Nephron progenitor cell (in vitro differentiated cells): ENCODE measurements at regions not wholly inside any gene's neighbourhood (a gene's known extent, or its start where the extent isn't known, plus 50 kb on each side); places are given as distances from the start of the nearest gene placed in this dataset.
"Not testable (repeated sequence)": the region's sequence is repeated elsewhere in the genome, so short reads cannot be mapped to it uniquely, and the experiment has no call there.

ENCODE experiments used
- DNase-seq: peaks from one replicate; pipeline ENCODE4 v3.0.0; 2021
- H3K27ac Mint-ChIP-seq: 2 replicates; pipeline ENCODE4 v1.8.0; 2021; ENCODE audit warnings: mild to moderate bottlenecking, moderate library complexity, mixed read lengths
- H3K27me3 Mint-ChIP-seq: 2 replicates; pipeline ENCODE4 v1.8.0; 2021; ENCODE audit warnings: mild to moderate bottlenecking, low read depth, mixed read lengths; ENCODE audit not compliant: poor library complexity
- H3K36me3 Mint-ChIP-seq: 2 replicates; pipeline ENCODE4 v1.8.0; 2021; ENCODE audit warnings: low read depth, mixed read lengths
- H3K4me1 Mint-ChIP-seq: 2 replicates; pipeline ENCODE4 v1.8.0; 2021; ENCODE audit warnings: mixed read lengths
- H3K4me3 Mint-ChIP-seq: 2 replicates; pipeline ENCODE4 v1.8.0; 2021; ENCODE audit warnings: mild to moderate bottlenecking, moderate library complexity, mixed read lengths
- H3K9me3 Mint-ChIP-seq: 2 replicates; pipeline ENCODE4 v1.8.0; 2021; ENCODE audit warnings: mild to moderate bottlenecking, moderate library complexity, mixed read lengths
- CTCF ChIP-seq: fragments of 200-600 bp; sonication (generic); IDR thresholded peaks from 2 replicates; pipeline ENCODE4 v1.5.0; 2021; ENCODE audit warnings: antibody characterized with exemption

DNA sequence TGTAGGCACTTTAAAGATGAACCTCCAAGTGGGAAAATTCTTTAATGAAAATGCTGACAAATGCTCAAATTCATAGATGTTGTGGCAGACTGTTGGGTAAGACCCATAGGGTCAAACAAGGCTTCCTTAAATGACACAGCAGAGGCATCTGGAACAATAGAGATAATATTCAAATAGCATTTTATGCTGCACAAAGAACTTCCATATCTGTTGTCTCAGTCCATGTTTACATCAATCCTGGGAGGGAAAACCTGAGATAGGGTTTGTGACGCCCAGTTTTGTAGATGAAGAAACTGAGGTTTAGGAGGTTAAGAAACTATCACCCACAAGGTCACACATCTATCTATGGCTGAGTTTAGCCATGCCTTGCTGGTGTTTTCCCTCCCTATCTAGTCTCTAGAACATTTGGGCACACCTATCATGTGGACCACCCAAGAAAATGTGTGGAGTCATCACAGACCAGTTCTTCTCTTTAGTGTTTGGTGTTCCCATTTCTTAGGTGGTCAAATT, 106.4 kb downstream of the EHF start:
- no peak for TF ChIP-seq CTCF
- Mint-ChIP-seq H3K4me1 (no peaks in the 10 kb centered on the region), H3K27me3 (peaks cover 4% of the 10 kb centered on the region), H3K4me3 (no peak overlapping the region), H3K9me3 (peaks cover 19% of the 10 kb centered on the region), H3K27ac (no peak overlapping the region), H3K36me3 (peaks cover 96% of the 10 kb centered on the region)
- DNase-seq: no peak

GRCh38 chr11:34724973-34725372, 104.1 kb downstream of the EHF start:
- H3K4me3 Mint-ChIP-seq: no peak overlapping the region
- no peaks in the 10 kb centered on the region for H3K4me1 Mint-ChIP-seq
- H3K27ac Mint-ChIP-seq: no peak overlapping the region
- peaks cover 4% of the 10 kb centered on the region for H3K27me3 Mint-ChIP-seq
- DNase-seq: no peak
- peaks cover 88% of the 10 kb centered on the region for H3K36me3 Mint-ChIP-seq
- TF ChIP-seq CTCF: no peak
- peaks cover 19% of the 10 kb centered on the region for H3K9me3 Mint-ChIP-seq

DNA sequence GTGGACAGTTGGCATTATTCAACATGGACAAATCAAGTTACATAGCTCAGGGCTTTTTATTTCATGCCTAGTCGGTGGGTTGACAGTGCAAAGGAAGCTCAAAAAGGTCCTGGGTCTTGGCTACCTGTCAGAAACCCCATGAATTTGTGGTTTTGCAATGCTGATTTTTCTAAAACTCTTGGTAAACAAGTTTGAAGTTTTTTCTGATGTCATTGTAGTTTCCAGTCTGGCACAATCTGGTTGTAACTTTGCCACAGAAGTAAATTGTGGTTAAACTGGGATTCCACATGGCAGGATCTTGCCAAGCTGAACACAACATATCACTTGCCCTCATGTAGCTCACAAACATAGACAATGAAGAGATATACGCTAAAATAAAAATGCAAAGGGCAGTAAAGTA, 100.8 kb downstream of the EHF start:
- TF ChIP-seq CTCF: no peak
- H3K36me3 Mint-ChIP-seq: peaks cover 55% of the 10 kb centered on the region
- peaks cover 19% of the 10 kb centered on the region for H3K9me3 Mint-ChIP-seq
- H3K27ac Mint-ChIP-seq: no peak overlapping the region
- DNase-seq: no peak
- H3K4me1 Mint-ChIP-seq: no peaks in the 10 kb centered on the region
- no peaks in the 10 kb centered on the region for H3K27me3 Mint-ChIP-seq
- H3K4me3 Mint-ChIP-seq: no peak overlapping the region

- Mint-ChIP-seq H3K27ac (no peak overlapping the region), H3K36me3 (peaks cover 52% of the 10 kb centered on the region), H3K9me3 (peaks cover 18% of the 10 kb centered on the region), H3K4me1 (no peaks in the 10 kb centered on the region), H3K27me3 (no peaks in the 10 kb centered on the region), H3K4me3 (no peak overlapping the region)
- TF ChIP-seq CTCF: no peak
- no peak for DNase-seq
Measured at GRCh38 chr11:34719303-34719848, 98.5 kb downstream of the EHF start.

DNA sequence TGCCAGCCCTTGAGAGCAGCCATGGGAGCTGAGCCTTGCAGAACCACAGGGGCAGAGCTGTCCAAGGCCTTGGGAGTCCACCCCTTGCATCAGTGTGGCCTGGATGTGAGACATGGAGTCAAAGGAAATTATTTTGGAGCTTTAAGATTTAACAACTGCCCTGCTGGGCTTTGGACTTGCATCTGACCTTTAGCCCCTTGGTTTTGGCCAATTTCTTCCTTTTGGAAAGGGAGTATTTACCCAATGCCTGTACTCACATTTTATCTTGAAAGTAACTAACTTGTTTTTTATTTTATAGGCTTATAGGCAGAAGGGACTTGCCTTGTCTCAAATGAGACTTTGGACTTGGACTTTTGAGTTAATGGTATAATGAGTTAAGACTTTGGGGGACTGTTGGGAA, 92.7 kb downstream of the EHF start:
- Mint-ChIP-seq H3K36me3 (peaks cover 75% of the 10 kb centered on the region), H3K9me3 (peaks cover 53% of the 10 kb centered on the region)
- H3K4me1 Mint-ChIP-seq, DNase-seq, H3K27ac Mint-ChIP-seq, H3K27me3 Mint-ChIP-seq, H3K4me3 Mint-ChIP-seq: not testable (repeated sequence)
